ENCODE measurements at regions not wholly inside any gene's neighbourhood (a gene's known extent, or its start where the extent isn't known, plus 50 kb on each side); places are given as distances from the start of the nearest gene placed in this dataset.

DNA sequence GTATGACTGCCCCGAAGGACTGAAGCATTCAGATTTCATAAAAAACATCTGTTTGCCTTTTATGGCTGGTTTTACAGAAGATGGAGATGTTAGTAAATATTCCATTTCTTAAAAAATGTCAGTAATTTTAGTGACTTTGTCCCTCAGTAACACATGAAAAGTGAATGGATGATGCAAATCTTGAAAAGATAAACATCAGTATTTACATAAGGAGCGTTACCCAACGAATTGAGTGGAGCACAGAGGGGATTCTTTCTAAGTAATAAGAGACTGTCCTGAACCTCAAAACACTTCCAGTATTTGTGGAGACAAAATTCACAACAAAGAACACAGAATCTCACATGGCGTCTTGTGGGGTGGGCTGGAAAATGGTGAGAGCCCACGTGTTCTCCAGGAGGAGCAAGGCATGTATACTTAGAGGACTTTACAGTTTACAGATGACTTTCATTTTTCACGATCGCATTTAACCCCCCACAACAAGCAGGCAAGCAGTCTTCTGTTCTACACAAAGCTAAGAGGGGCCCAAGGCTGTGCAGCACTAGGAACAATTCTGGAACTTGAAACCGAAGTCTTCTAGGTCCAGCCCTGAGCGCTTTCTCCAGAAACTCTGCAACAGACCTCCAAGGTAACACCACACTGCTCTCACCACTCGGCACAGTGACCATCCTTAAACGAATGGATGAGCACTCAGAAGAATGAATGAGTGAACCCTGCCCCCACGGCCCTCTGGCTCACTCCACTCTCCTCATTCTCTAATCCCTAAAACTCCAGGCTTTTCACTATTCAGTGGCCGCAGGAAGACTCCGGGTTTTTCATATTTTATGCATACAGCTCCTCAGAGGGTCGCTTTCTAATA is 709.8 kb downstream of the UQCRFS1 start:
- no peak for DNase-seq (ENCODE audit: extremely low spot score)
- ChIA-PET CTCF (interaction anchor here (1.5 kb wide), 1 partner anchor 9 kb away, joined by 4 read pairs; no protein-coding TSS in a partner anchor), POLR2A (no interaction called here)
- TF ChIP-seq, protein P1, sequence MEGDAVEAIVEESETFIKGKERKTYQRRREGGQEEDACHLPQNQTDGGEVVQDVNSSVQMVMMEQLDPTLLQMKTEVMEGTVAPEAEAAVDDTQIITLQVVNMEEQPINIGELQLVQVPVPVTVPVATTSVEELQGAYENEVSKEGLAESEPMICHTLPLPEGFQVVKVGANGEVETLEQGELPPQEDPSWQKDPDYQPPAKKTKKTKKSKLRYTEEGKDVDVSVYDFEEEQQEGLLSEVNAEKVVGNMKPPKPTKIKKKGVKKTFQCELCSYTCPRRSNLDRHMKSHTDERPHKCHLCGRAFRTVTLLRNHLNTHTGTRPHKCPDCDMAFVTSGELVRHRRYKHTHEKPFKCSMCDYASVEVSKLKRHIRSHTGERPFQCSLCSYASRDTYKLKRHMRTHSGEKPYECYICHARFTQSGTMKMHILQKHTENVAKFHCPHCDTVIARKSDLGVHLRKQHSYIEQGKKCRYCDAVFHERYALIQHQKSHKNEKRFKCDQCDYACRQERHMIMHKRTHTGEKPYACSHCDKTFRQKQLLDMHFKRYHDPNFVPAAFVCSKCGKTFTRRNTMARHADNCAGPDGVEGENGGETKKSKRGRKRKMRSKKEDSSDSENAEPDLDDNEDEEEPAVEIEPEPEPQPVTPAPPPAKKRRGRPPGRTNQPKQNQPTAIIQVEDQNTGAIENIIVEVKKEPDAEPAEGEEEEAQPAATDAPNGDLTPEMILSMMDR (IDR thresholded peaks at IDR 0.05; ENCODE audit: control extremely low read depth, extremely low read depth, low read depth, missing control alignments): no peak

DNA sequence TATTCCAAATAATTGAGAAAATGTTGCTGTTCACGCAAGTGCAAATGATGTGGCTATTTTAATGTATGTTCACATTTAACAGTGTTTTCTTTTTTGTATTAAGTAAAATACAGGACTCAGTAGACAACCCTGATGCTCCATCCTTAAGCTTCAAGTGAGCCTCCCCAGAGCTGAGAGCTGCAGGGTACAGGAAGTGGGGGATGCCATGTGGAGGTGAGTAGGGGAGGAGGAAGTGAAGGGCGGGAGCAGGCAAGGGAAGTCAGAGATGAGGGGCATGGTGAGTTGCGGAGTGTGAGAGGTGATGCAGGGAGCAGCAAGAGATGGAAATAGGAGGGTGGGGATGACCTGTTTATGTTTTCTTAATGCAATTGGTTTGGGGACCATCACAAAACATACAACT is 711.0 kb downstream of the UQCRFS1 start:
- POLR2A ChIA-PET: no interaction called here
- no peak for DNase-seq (ENCODE audit: extremely low spot score)
- TF ChIP-seq, protein P1 (IDR thresholded peaks at IDR 0.05; ENCODE audit: control extremely low read depth, extremely low read depth, low read depth, missing control alignments): no peak
- CTCF ChIA-PET: interaction anchor here (1.5 kb wide), 1 partner anchor 11 kb away, joined by 4 read pairs; no protein-coding TSS in a partner anchor

DNA sequence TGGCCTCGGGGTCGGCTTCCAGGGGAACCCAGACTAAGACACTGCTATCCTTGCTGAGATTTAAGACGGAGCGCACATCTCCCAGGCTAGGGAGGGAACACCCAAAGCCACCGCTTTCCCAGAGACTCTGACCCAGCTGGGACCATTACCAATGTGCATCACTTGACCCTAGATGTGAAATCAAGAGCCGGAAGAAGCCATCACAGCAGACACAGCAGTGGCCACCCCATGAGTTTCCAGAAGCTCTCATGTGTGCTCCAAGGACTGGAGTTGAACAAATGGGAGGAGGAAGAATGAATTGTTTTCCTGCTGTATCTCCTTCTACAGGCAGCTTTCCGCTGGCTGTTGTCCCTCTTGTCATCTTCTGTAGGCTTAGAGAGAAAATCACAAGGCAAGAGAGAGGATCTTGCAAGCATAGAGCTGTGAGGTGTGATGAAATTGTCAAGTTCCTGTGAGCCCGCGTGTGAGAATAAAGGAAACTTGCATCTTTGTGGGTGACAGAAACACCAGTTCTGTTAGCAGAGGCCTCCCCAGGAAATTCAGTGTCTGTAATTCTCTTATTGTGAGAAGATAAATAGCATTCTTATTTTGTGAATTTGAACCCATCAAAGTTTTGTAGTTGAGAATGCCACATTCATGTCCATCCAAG is 711.8 kb downstream of the UQCRFS1 start:
- CTCF ChIA-PET: no interaction called here
- TF ChIP-seq, protein P1 (IDR thresholded peaks at IDR 0.05; ENCODE audit: control extremely low read depth, extremely low read depth, low read depth, missing control alignments): no peak
- no peak for DNase-seq (ENCODE audit: extremely low spot score)
- POLR2A ChIA-PET: no interaction called here

DNA sequence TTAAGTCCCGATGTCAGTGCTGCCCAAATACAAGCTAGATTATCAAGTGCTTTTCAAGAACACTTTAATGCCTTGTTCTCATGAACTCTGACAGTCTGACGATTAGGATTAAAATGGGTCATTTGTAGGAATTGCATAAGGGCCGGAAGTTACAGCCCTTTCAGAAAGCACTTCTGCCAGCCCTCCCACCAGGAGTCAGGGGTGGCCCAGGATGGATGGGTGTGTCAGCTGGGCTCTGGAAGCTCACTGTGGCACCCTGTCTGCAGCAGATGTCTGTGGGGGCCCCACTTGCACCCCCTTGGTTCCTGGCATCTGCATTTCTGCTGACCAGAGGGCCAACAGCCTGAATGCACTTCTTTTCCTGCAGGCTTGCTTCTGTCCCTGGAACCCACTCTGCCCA is 712.7 kb downstream of the UQCRFS1 start:
- TF ChIP-seq, protein P1 (IDR thresholded peaks at IDR 0.05; ENCODE audit: control extremely low read depth, extremely low read depth, low read depth, missing control alignments): no peak
- DNase-seq (ENCODE audit: extremely low spot score): no peak
- POLR2A ChIA-PET: no interaction called here
- CTCF ChIA-PET: no interaction called here

DNA sequence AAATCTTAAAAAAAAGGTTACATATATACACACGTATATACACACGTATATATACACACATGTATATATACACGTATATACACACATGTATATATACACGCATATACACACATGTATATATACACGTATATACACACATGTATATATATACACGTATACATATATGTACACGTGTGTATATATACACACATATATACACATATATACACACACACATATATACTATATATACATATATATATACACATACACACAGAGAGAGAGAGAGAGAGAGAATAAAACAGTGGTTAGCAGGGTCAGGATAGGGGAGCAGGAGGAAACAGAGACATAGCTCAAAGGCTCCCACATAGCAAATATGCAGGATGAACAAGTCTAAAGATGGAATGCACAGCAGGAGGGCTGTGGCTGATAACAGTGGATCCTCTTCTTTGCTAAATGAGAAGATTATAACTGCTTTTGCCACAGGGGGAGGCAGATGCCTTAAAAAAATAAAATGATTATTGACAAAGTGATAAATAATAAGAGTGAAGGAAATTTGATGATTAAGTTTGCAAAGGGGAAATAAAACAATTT is 714.5 kb downstream of the UQCRFS1 start:
- DNase-seq (ENCODE audit: extremely low spot score): no peak
- CTCF ChIA-PET: no interaction called here
- POLR2A ChIA-PET: interaction anchor here (0.6 kb wide), 1 partner anchor 63 kb away, joined by 3 read pairs; no protein-coding TSS in a partner anchor
- TF ChIP-seq, protein P1 (IDR thresholded peaks at IDR 0.05; ENCODE audit: control extremely low read depth, extremely low read depth, low read depth, missing control alignments): no peak

DNA sequence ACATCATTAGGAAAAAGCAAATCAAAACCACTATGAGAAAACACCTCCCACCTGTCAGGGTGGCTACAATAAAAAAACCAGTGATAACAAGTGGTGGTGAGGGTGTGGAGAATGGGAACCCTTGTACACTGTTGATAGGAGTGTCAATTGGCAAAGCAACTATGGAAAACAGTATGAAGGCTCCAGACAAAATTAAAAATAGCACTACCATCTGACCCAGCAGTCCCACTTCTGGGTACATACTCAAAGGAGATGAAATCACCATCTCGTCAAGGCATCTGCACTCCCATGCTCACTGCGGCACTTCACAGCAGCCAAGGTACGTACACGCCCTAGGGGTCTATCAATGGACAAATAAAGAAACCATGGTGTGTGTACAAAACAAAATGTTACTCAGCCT is 715.1 kb downstream of the UQCRFS1 start:
- no peak for DNase-seq (ENCODE audit: extremely low spot score)
- CTCF ChIA-PET: no interaction called here
- POLR2A ChIA-PET: no interaction called here
- TF ChIP-seq, protein P1 (IDR thresholded peaks at IDR 0.05; ENCODE audit: control extremely low read depth, extremely low read depth, low read depth, missing control alignments): no peak
